NCI-H187 (cell line): ENCODE measurements at regions not wholly inside any gene's neighbourhood (a gene's known extent, or its start where the extent isn't known, plus 50 kb on each side); places are given as distances from the start of the nearest gene placed in this dataset.
A peak's percentile ranks its signal among the peaks of the same experiment; 100 is the strongest.
"Not testable (repeated sequence)": the region's sequence is repeated elsewhere in the genome, so short reads cannot be mapped to it uniquely, and the experiment has no call there.

Source experiments
- DNase-seq, 2 experiments: peaks; one replicate each; lab custom pipeline; 2025; lab: John Stamatoyannopoulos, UW

GRCh38 chr1:176396604-176397395 lies 66.2 kb upstream of the PAPPA2 start:
- not testable (repeated sequence) for DNase-seq

- DNase-seq = no peak
Observed at GRCh38 chr1:176391621-176392020, 71.4 kb upstream of the PAPPA2 start.

GRCh38 chr1:176384841-176385240 lies 78.1 kb upstream of the PAPPA2 start:
- no peak for DNase-seq

- DNase-seq = no peak
Observed at GRCh38 chr1:176382163-176382562, 80.8 kb upstream of the PAPPA2 start.

GRCh38 chr1:176379626-176380339 lies 83.2 kb upstream of the PAPPA2 start:
- no peak for DNase-seq

GRCh38 chr1:176374967-176375569 lies 87.9 kb upstream of the PAPPA2 start:
- DNase-seq = peak; percentile 84 to 91

GRCh38 chr1:176364236-176364905 lies 98.6 kb upstream of the PAPPA2 start:
- DNase-seq = no peak

GRCh38 chr1:176349135-176349715 lies 113.8 kb upstream of the PAPPA2 start:
- not testable (repeated sequence) for DNase-seq

- DNase-seq = no peak
Observed at GRCh38 chr1:176341656-176342055, 121.3 kb upstream of the PAPPA2 start.

GRCh38 chr1:176338877-176339276 lies 124.1 kb upstream of the PAPPA2 start:
- no peak for DNase-seq

GRCh38 chr1:176330782-176331181 lies 123.7 kb upstream of the COP1 start:
- no peak for DNase-seq

- DNase-seq = no peak
Observed at GRCh38 chr1:176325664-176326063, 118.6 kb upstream of the COP1 start.

GRCh38 chr1:176323472-176323871 lies 116.4 kb upstream of the COP1 start:
- DNase-seq = no peak

GRCh38 chr1:176315519-176316220 lies 108.6 kb upstream of the COP1 start:
- no peak for DNase-seq

- not testable (repeated sequence) for DNase-seq
Observed at GRCh38 chr1:176296602-176297001, 89.5 kb upstream of the COP1 start.

GRCh38 chr1:176285996-176286395 lies 78.9 kb upstream of the COP1 start:
- no peak for DNase-seq

GRCh38 chr1:176271572-176271971 lies 64.5 kb upstream of the COP1 start:
- no peak for DNase-seq
